H9 (cell line): ENCODE measurements at regions not wholly inside any gene's neighbourhood (a gene's known extent, or its start where the extent isn't known, plus 50 kb on each side); places are given as distances from the start of the nearest gene placed in this dataset.

Experiments used
- DNase-seq: peaks from one replicate; pipeline ENCODE4 v3.0.0-alpha.2; 2017
- H2AFZ ChIP-seq: one replicate; pipeline ENCODE4 v1.6.1; 2013; ENCODE audit warnings: mild to moderate bottlenecking, low read length, control low read depth, moderate library complexity
- H2AK5ac ChIP-seq: 2 replicates; pipeline ENCODE4 v1.6.1; 2013; ENCODE audit warnings: low read length, control low read depth, mixed read lengths; ENCODE audit not compliant: insufficient read length
- H2BK120ac ChIP-seq: one replicate; pipeline ENCODE4 v1.6.1; 2013; ENCODE audit warnings: low read depth, mild to moderate bottlenecking, low read length, control low read depth, inconsistent platforms; ENCODE audit not compliant: poor library complexity, severe bottlenecking
- H2BK12ac ChIP-seq: 2 replicates; pipeline ENCODE4 v1.6.1; 2013; ENCODE audit warnings: low read length, control low read depth, mixed read lengths, low read depth; ENCODE audit not compliant: insufficient read length
- H2BK15ac ChIP-seq: 2 replicates; pipeline ENCODE4 v1.6.1; 2013; ENCODE audit warnings: low read depth, low read length, control low read depth
- H2BK20ac ChIP-seq: one replicate; pipeline ENCODE4 v1.6.1; 2013; ENCODE audit warnings: low read depth, mild to moderate bottlenecking, low read length, control low read depth, inconsistent platforms; ENCODE audit not compliant: poor library complexity, severe bottlenecking
- H2BK5ac ChIP-seq: 2 replicates; pipeline ENCODE4 v1.6.1; 2013; ENCODE audit warnings: low read length, control low read depth, mixed read lengths; ENCODE audit not compliant: insufficient read length
- H3K14ac ChIP-seq: 2 replicates; pipeline ENCODE4 v1.6.1; 2013; ENCODE audit warnings: low read length, control low read depth; ENCODE audit not compliant: insufficient read depth
- H3K18ac ChIP-seq: 2 replicates; pipeline ENCODE4 v1.6.1; 2013; ENCODE audit warnings: low read depth, mild to moderate bottlenecking, mixed read lengths, low read length, control low read depth; ENCODE audit not compliant: insufficient read length
- H3K23ac ChIP-seq: 2 replicates; pipeline ENCODE4 v1.6.1; 2013; ENCODE audit warnings: low read length, control low read depth, mixed read lengths, low read depth; ENCODE audit not compliant: insufficient read length
- H3K23me2 ChIP-seq: 2 replicates; pipeline ENCODE4 v1.6.1; 2013; ENCODE audit warnings: low read depth, mild to moderate bottlenecking, mixed read lengths, low read length, control low read depth; ENCODE audit not compliant: insufficient read length, poor library complexity, severe bottlenecking
- H3K27ac ChIP-seq: 2 replicates; pipeline ENCODE4 v1.5.1; 2013; ENCODE audit warnings: low read length, control low read depth, mixed read lengths, low read depth; ENCODE audit not compliant: insufficient read length
- H3K27me3 ChIP-seq: 2 replicates; pipeline ENCODE4 v1.6.1; 2013; ENCODE audit warnings: low read length, control low read depth, inconsistent platforms; ENCODE audit not compliant: insufficient read depth
- H3K4ac ChIP-seq: 2 replicates; pipeline ENCODE4 v1.6.1; 2013; ENCODE audit warnings: low read depth, mild to moderate bottlenecking, control low read depth, inconsistent platforms, low read length, moderate library complexity
- H3K4me1 ChIP-seq: 2 replicates; pipeline ENCODE4 v1.6.1; 2013; ENCODE audit warnings: low read length, control low read depth, inconsistent platforms; ENCODE audit not compliant: insufficient read depth
- H3K4me2 ChIP-seq: 2 replicates; pipeline ENCODE4 v1.6.1; 2013; ENCODE audit warnings: low read length, control low read depth, mixed read lengths; ENCODE audit not compliant: insufficient read length, insufficient read depth
- H3K56ac ChIP-seq: 2 replicates; pipeline ENCODE4 v1.6.1; 2013; ENCODE audit warnings: low read depth, mild to moderate bottlenecking, mixed read lengths, low read length, control low read depth; ENCODE audit not compliant: insufficient read length
- H3K79me1 ChIP-seq: 2 replicates; pipeline ENCODE4 v1.6.1; 2013; ENCODE audit warnings: low read depth, mild to moderate bottlenecking, moderate library complexity, low read length, control low read depth, inconsistent platforms; ENCODE audit not compliant: insufficient read depth, poor library complexity, severe bottlenecking
- H3K79me2 ChIP-seq: 2 replicates; pipeline ENCODE4 v1.6.1; 2013; ENCODE audit warnings: low read length, control low read depth, inconsistent platforms; ENCODE audit not compliant: insufficient read depth
- H3K9ac ChIP-seq: 2 replicates; pipeline ENCODE4 v1.6.1; 2013; ENCODE audit warnings: low read length, control low read depth, mixed read lengths; ENCODE audit not compliant: insufficient read length; ENCODE audit errors: extremely low read depth
- H3K9me3 ChIP-seq: one replicate; pipeline ENCODE4 v1.6.1; 2013; ENCODE audit warnings: low read depth, low read length, inconsistent platforms; ENCODE audit not compliant: control insufficient read depth
- H3T11ph ChIP-seq: one replicate; pipeline ENCODE4 v1.6.1; 2013; ENCODE audit warnings: mild to moderate bottlenecking, low read length, control low read depth, inconsistent platforms
- H4K20me1 ChIP-seq: one replicate; pipeline ENCODE4 v1.6.1; 2013; ENCODE audit not compliant: control insufficient read depth, insufficient read length, insufficient read depth
- H4K5ac ChIP-seq: 2 replicates; pipeline ENCODE4 v1.6.1; 2013; ENCODE audit warnings: low read depth, mild to moderate bottlenecking, mixed read lengths, low read length, control low read depth; ENCODE audit not compliant: insufficient read length
- H4K8ac ChIP-seq: replicated peaks from 2 replicates; pipeline ENCODE4 v1.6.1; 2013; ENCODE audit warnings: low read length, control low read depth, mixed read lengths, low read depth; ENCODE audit not compliant: insufficient read length
- H4K91ac ChIP-seq: 2 replicates; pipeline ENCODE4 v1.6.1; 2013; ENCODE audit warnings: low read depth, mild to moderate bottlenecking, moderate library complexity, mixed read lengths, low read length, control low read depth; ENCODE audit not compliant: insufficient read length
- H3K27ac Mint-ChIP-seq, 3 experiments: 2 replicates in 2 of 3; 3 replicates in 1 of 3; pipeline ENCODE4 v1.8.0; 2020 to 2021; ENCODE audit warnings: mixed read lengths in 3 of 3, mild to moderate bottlenecking in 1 of 3, moderate library complexity in 1 of 3
- H3K27me3 Mint-ChIP-seq: 2 replicates; pipeline ENCODE4 v1.8.0; 2021; ENCODE audit warnings: low read depth, mild to moderate bottlenecking, moderate library complexity, mixed read lengths
- H3K36me3 Mint-ChIP-seq, 3 experiments: 2 replicates in 2 of 3; 3 replicates in 1 of 3; pipeline ENCODE4 v1.8.0; 2020 to 2021; ENCODE audit warnings: low read depth in 3 of 3, mixed read lengths in 3 of 3; ENCODE audit not compliant: insufficient read depth in 1 of 3
- H3K4me1 Mint-ChIP-seq, 2 experiments: 2 replicates each; pipeline ENCODE4 v1.8.0; 2020; ENCODE audit warnings: mixed read lengths in 2 of 2
- H3K4me3 Mint-ChIP-seq, 2 experiments: 2 replicates in 1 of 2; 3 replicates in 1 of 2; pipeline ENCODE4 v1.8.0; 2020 to 2021; ENCODE audit warnings: mild to moderate bottlenecking in 2 of 2, mixed read lengths in 2 of 2, moderate library complexity in 1 of 2
- H3K9me3 Mint-ChIP-seq, 2 experiments: 2 replicates in 1 of 2; 3 replicates in 1 of 2; pipeline ENCODE4 v1.8.0; 2020; ENCODE audit warnings: mild to moderate bottlenecking in 2 of 2, mixed read lengths in 2 of 2, moderate library complexity in 1 of 2
- TF ChIP-seq, protein P1 (sequence below): fragments of 200-600 bp; sonication (generic); conservative IDR thresholded peaks from 3 replicates; pipeline ENCODE4 v1.8.0; 2021; ENCODE audit warnings: antibody characterized with exemption, mild to moderate bottlenecking

DNA sequence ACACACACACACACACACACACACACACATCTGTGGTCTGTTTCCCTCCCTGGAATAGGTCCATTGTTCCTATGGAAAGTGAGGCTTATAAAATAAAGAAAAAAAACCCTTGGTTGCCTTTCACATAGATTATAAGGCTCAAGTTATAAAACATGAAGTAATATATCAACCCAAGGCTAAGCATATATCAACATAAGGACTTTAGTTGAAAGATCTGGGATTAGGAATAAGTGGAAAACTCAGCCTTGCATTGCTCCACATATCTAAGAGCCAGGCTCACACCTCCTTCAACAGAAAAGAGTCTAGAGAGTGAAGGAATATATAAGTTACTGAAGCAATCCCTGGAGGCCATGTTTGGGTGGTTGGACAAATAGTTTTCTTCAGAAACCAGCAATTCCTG, 235.0 kb downstream of the SUCLG1 start:
- H3K27me3 Mint-ChIP-seq, result no peaks in the 10 kb centered on the region; the same call in 1 of the 2 replicates
- Histone ChIP-seq H4K5ac (no peak overlapping the region), H3K9ac (no peak overlapping the region), H3K79me1 (no peaks in the 10 kb centered on the region), H3K9me3 (no peaks in the 10 kb centered on the region), H2BK15ac (no peak overlapping the region), H3T11ph (no peak overlapping the region), H2BK120ac (no peak overlapping the region), H3K27ac (no peak overlapping the region), H4K20me1 (no peaks in the 10 kb centered on the region), H2BK12ac (no peak overlapping the region), H3K4me1 (no peaks in the 10 kb centered on the region; the same call in 1 of the 2 replicates), H3K18ac (no peak overlapping the region), H3K56ac (no peak overlapping the region), H4K91ac (no peak overlapping the region), H3K79me2 (no peaks in the 10 kb centered on the region), H3K23ac (no peak overlapping the region), H4K8ac (no peak overlapping the region), H3K27me3 (no peaks in the 10 kb centered on the region), H3K14ac (no peak overlapping the region), H3K4ac (no peak overlapping the region), H2AFZ (no peak overlapping the region), H2AK5ac (no peak overlapping the region), H2BK5ac (no peak overlapping the region), H3K23me2 (no peaks in the 10 kb centered on the region), H2BK20ac (no peak overlapping the region), H3K4me2 (no peak overlapping the region)
- no peak overlapping the region for H3K27ac Mint-ChIP-seq
- H3K4me3 Mint-ChIP-seq, result no peak overlapping the region
- TF ChIP-seq, protein P1, sequence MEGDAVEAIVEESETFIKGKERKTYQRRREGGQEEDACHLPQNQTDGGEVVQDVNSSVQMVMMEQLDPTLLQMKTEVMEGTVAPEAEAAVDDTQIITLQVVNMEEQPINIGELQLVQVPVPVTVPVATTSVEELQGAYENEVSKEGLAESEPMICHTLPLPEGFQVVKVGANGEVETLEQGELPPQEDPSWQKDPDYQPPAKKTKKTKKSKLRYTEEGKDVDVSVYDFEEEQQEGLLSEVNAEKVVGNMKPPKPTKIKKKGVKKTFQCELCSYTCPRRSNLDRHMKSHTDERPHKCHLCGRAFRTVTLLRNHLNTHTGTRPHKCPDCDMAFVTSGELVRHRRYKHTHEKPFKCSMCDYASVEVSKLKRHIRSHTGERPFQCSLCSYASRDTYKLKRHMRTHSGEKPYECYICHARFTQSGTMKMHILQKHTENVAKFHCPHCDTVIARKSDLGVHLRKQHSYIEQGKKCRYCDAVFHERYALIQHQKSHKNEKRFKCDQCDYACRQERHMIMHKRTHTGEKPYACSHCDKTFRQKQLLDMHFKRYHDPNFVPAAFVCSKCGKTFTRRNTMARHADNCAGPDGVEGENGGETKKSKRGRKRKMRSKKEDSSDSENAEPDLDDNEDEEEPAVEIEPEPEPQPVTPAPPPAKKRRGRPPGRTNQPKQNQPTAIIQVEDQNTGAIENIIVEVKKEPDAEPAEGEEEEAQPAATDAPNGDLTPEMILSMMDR, result no peak
- peaks cover 9 to 15% (median 12%) of the 10 kb centered on the region in 3 experiments; a peak in 6 of 7 replicates for H3K36me3 Mint-ChIP-seq
- H3K4me1 Mint-ChIP-seq, result peaks cover 6 to 10% of the 10 kb centered on the region in 2 experiments; a peak in 3 of 4 replicates
- peaks cover 27 to 29% of the 10 kb centered on the region in 2 experiments for H3K9me3 Mint-ChIP-seq
- no peak for DNase-seq
